HG02759 (cell line): ENCODE measurements at regions not wholly inside any gene's neighbourhood (a gene's known extent, or its start where the extent isn't known, plus 50 kb on each side); places are given as distances from the start of the nearest gene placed in this dataset.

Experiments
- ATAC-seq: cut with Tn5 transposase; IDR thresholded peaks from one replicate; pipeline ENCODE4 v1.9.1; 2021; ENCODE audit warnings: mild to moderate bottlenecking, moderate library complexity; ENCODE audit not compliant: unreplicated experiment

GRCh38 chr10:128484041-128484440 lies 357.8 kb upstream of the MKI67 start:
- no peak for ATAC-seq

GRCh38 chr10:128485701-128486235 lies 359.5 kb upstream of the MKI67 start:
- no peak for ATAC-seq

- no peak for ATAC-seq
These were observed 361.3 kb upstream of the MKI67 start for GRCh38 chr10:128487517-128487916.

GRCh38 chr10:128489324-128490247 lies 363.4 kb upstream of the MKI67 start:
- ATAC-seq = no peak

- ATAC-seq = no peak
These were observed 365.5 kb upstream of the MKI67 start for GRCh38 chr10:128491686-128492085.

- no peak for ATAC-seq
These were observed 367.6 kb upstream of the MKI67 start for GRCh38 chr10:128493811-128494210.

GRCh38 chr10:128494665-128495064 lies 368.4 kb upstream of the MKI67 start:
- ATAC-seq = no peak

- no peak for ATAC-seq
These were observed 371.6 kb upstream of the MKI67 start for GRCh38 chr10:128497660-128498377.

- no peak for ATAC-seq
These were observed 372.1 kb upstream of the MKI67 start for GRCh38 chr10:128498378-128498730.

GRCh38 chr10:128498746-128499145 lies 372.5 kb upstream of the MKI67 start:
- ATAC-seq = no peak

GRCh38 chr10:128499486-128499885 lies 373.3 kb upstream of the MKI67 start:
- ATAC-seq = no peak

GRCh38 chr10:128499956-128500355 lies 373.7 kb upstream of the MKI67 start:
- no peak for ATAC-seq

- ATAC-seq = no peak
These were observed 374.4 kb upstream of the MKI67 start for GRCh38 chr10:128500642-128501041.

- ATAC-seq = no peak
These were observed 379.1 kb upstream of the MKI67 start for GRCh38 chr10:128505346-128505745.

GRCh38 chr10:128506423-128506822 lies 380.2 kb upstream of the MKI67 start:
- ATAC-seq = no peak

GRCh38 chr10:128507066-128507465 lies 380.8 kb upstream of the MKI67 start:
- ATAC-seq = no peak

GRCh38 chr10:128511284-128511683 lies 385.1 kb upstream of the MKI67 start:
- ATAC-seq = no peak

- no peak for ATAC-seq
These were observed 386.5 kb upstream of the MKI67 start for GRCh38 chr10:128512767-128513166.

- no peak for ATAC-seq
These were observed 388.3 kb upstream of the MKI67 start for GRCh38 chr10:128514536-128514935.

- ATAC-seq = no peak
These were observed 390.0 kb upstream of the MKI67 start for GRCh38 chr10:128516180-128516579.

- no peak for ATAC-seq
These were observed 390.9 kb upstream of the MKI67 start for GRCh38 chr10:128517167-128517566.

GRCh38 chr10:128518000-128518399 lies 391.8 kb upstream of the MKI67 start:
- ATAC-seq = no peak
